H9 (cell line): ENCODE measurements at regions not wholly inside any gene's neighbourhood (a gene's known extent, or its start where the extent isn't known, plus 50 kb on each side); places are given as distances from the start of the nearest gene placed in this dataset.

Experiments used
- DNase-seq: peaks from one replicate; pipeline ENCODE4 v3.0.0-alpha.2; 2017
- H2AFZ ChIP-seq: one replicate; pipeline ENCODE4 v1.6.1; 2013; ENCODE audit warnings: mild to moderate bottlenecking, low read length, control low read depth, moderate library complexity
- H2AK5ac ChIP-seq: 2 replicates; pipeline ENCODE4 v1.6.1; 2013; ENCODE audit warnings: low read length, control low read depth, mixed read lengths; ENCODE audit not compliant: insufficient read length
- H2BK120ac ChIP-seq: one replicate; pipeline ENCODE4 v1.6.1; 2013; ENCODE audit warnings: low read depth, mild to moderate bottlenecking, low read length, control low read depth, inconsistent platforms; ENCODE audit not compliant: poor library complexity, severe bottlenecking
- H2BK12ac ChIP-seq: 2 replicates; pipeline ENCODE4 v1.6.1; 2013; ENCODE audit warnings: low read length, control low read depth, mixed read lengths, low read depth; ENCODE audit not compliant: insufficient read length
- H2BK15ac ChIP-seq: 2 replicates; pipeline ENCODE4 v1.6.1; 2013; ENCODE audit warnings: low read depth, low read length, control low read depth
- H2BK20ac ChIP-seq: one replicate; pipeline ENCODE4 v1.6.1; 2013; ENCODE audit warnings: low read depth, mild to moderate bottlenecking, low read length, control low read depth, inconsistent platforms; ENCODE audit not compliant: poor library complexity, severe bottlenecking
- H2BK5ac ChIP-seq: 2 replicates; pipeline ENCODE4 v1.6.1; 2013; ENCODE audit warnings: low read length, control low read depth, mixed read lengths; ENCODE audit not compliant: insufficient read length
- H3K14ac ChIP-seq: 2 replicates; pipeline ENCODE4 v1.6.1; 2013; ENCODE audit warnings: low read length, control low read depth; ENCODE audit not compliant: insufficient read depth
- H3K18ac ChIP-seq: 2 replicates; pipeline ENCODE4 v1.6.1; 2013; ENCODE audit warnings: low read depth, mild to moderate bottlenecking, mixed read lengths, low read length, control low read depth; ENCODE audit not compliant: insufficient read length
- H3K23ac ChIP-seq: 2 replicates; pipeline ENCODE4 v1.6.1; 2013; ENCODE audit warnings: low read length, control low read depth, mixed read lengths, low read depth; ENCODE audit not compliant: insufficient read length
- H3K23me2 ChIP-seq: 2 replicates; pipeline ENCODE4 v1.6.1; 2013; ENCODE audit warnings: low read depth, mild to moderate bottlenecking, mixed read lengths, low read length, control low read depth; ENCODE audit not compliant: insufficient read length, poor library complexity, severe bottlenecking
- H3K27ac ChIP-seq: 2 replicates; pipeline ENCODE4 v1.5.1; 2013; ENCODE audit warnings: low read length, control low read depth, mixed read lengths, low read depth; ENCODE audit not compliant: insufficient read length
- H3K27me3 ChIP-seq: 2 replicates; pipeline ENCODE4 v1.6.1; 2013; ENCODE audit warnings: low read length, control low read depth, inconsistent platforms; ENCODE audit not compliant: insufficient read depth
- H3K4ac ChIP-seq: 2 replicates; pipeline ENCODE4 v1.6.1; 2013; ENCODE audit warnings: low read depth, mild to moderate bottlenecking, control low read depth, inconsistent platforms, low read length, moderate library complexity
- H3K4me1 ChIP-seq: 2 replicates; pipeline ENCODE4 v1.6.1; 2013; ENCODE audit warnings: low read length, control low read depth, inconsistent platforms; ENCODE audit not compliant: insufficient read depth
- H3K4me2 ChIP-seq: 2 replicates; pipeline ENCODE4 v1.6.1; 2013; ENCODE audit warnings: low read length, control low read depth, mixed read lengths; ENCODE audit not compliant: insufficient read length, insufficient read depth
- H3K56ac ChIP-seq: 2 replicates; pipeline ENCODE4 v1.6.1; 2013; ENCODE audit warnings: low read depth, mild to moderate bottlenecking, mixed read lengths, low read length, control low read depth; ENCODE audit not compliant: insufficient read length
- H3K79me1 ChIP-seq: 2 replicates; pipeline ENCODE4 v1.6.1; 2013; ENCODE audit warnings: low read depth, mild to moderate bottlenecking, moderate library complexity, low read length, control low read depth, inconsistent platforms; ENCODE audit not compliant: insufficient read depth, poor library complexity, severe bottlenecking
- H3K79me2 ChIP-seq: 2 replicates; pipeline ENCODE4 v1.6.1; 2013; ENCODE audit warnings: low read length, control low read depth, inconsistent platforms; ENCODE audit not compliant: insufficient read depth
- H3K9ac ChIP-seq: 2 replicates; pipeline ENCODE4 v1.6.1; 2013; ENCODE audit warnings: low read length, control low read depth, mixed read lengths; ENCODE audit not compliant: insufficient read length; ENCODE audit errors: extremely low read depth
- H3K9me3 ChIP-seq: one replicate; pipeline ENCODE4 v1.6.1; 2013; ENCODE audit warnings: low read depth, low read length, inconsistent platforms; ENCODE audit not compliant: control insufficient read depth
- H3T11ph ChIP-seq: one replicate; pipeline ENCODE4 v1.6.1; 2013; ENCODE audit warnings: mild to moderate bottlenecking, low read length, control low read depth, inconsistent platforms
- H4K20me1 ChIP-seq: one replicate; pipeline ENCODE4 v1.6.1; 2013; ENCODE audit not compliant: control insufficient read depth, insufficient read length, insufficient read depth
- H4K5ac ChIP-seq: 2 replicates; pipeline ENCODE4 v1.6.1; 2013; ENCODE audit warnings: low read depth, mild to moderate bottlenecking, mixed read lengths, low read length, control low read depth; ENCODE audit not compliant: insufficient read length
- H4K8ac ChIP-seq: replicated peaks from 2 replicates; pipeline ENCODE4 v1.6.1; 2013; ENCODE audit warnings: low read length, control low read depth, mixed read lengths, low read depth; ENCODE audit not compliant: insufficient read length
- H4K91ac ChIP-seq: 2 replicates; pipeline ENCODE4 v1.6.1; 2013; ENCODE audit warnings: low read depth, mild to moderate bottlenecking, moderate library complexity, mixed read lengths, low read length, control low read depth; ENCODE audit not compliant: insufficient read length
- H3K27ac Mint-ChIP-seq, 3 experiments: 2 replicates in 2 of 3; 3 replicates in 1 of 3; pipeline ENCODE4 v1.8.0; 2020 to 2021; ENCODE audit warnings: mixed read lengths in 3 of 3, mild to moderate bottlenecking in 1 of 3, moderate library complexity in 1 of 3
- H3K27me3 Mint-ChIP-seq: 2 replicates; pipeline ENCODE4 v1.8.0; 2021; ENCODE audit warnings: low read depth, mild to moderate bottlenecking, moderate library complexity, mixed read lengths
- H3K36me3 Mint-ChIP-seq, 3 experiments: 2 replicates in 2 of 3; 3 replicates in 1 of 3; pipeline ENCODE4 v1.8.0; 2020 to 2021; ENCODE audit warnings: low read depth in 3 of 3, mixed read lengths in 3 of 3; ENCODE audit not compliant: insufficient read depth in 1 of 3
- H3K4me1 Mint-ChIP-seq, 2 experiments: 2 replicates each; pipeline ENCODE4 v1.8.0; 2020; ENCODE audit warnings: mixed read lengths in 2 of 2
- H3K4me3 Mint-ChIP-seq, 2 experiments: 2 replicates in 1 of 2; 3 replicates in 1 of 2; pipeline ENCODE4 v1.8.0; 2020 to 2021; ENCODE audit warnings: mild to moderate bottlenecking in 2 of 2, mixed read lengths in 2 of 2, moderate library complexity in 1 of 2
- H3K9me3 Mint-ChIP-seq, 2 experiments: 2 replicates in 1 of 2; 3 replicates in 1 of 2; pipeline ENCODE4 v1.8.0; 2020; ENCODE audit warnings: mild to moderate bottlenecking in 2 of 2, mixed read lengths in 2 of 2, moderate library complexity in 1 of 2
- WGBS: extraction: QIAGEN DNeasy Blood & Tissue Kit; methylation state at CpG from one replicate; pipeline ENCODE4 v1.1.7; 2013; ENCODE audit warnings: missing lambda C conversion rate, low lambda C conversion rate, mixed read lengths; ENCODE audit not compliant: insufficient read length; ENCODE audit errors: extremely low coverage; 5-methylcytosine and 5-hydroxymethylcytosine counted together
- TF ChIP-seq, protein P1 (sequence below): fragments of 200-600 bp; sonication (generic); conservative IDR thresholded peaks from 3 replicates; pipeline ENCODE4 v1.8.0; 2021; ENCODE audit warnings: antibody characterized with exemption, mild to moderate bottlenecking

DNA sequence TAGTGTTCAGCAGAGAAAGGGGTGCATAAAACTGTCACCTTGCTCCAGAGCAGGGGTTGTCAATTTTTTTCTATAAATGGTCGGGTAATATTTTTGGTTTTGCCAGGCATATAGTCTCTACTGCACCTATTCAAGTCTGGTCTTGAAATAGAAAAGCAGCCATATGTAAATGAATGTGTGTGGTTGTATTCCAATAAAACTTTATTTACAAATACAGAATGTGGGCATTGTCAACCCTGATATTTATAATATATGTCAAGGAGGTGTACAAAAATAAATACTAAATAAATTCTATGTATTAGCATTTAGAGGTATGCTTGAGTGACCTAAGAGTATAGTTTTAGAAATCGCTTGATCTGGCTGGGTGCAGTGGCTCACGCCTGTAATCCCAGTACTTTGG lies 97.6 kb upstream of the SPRY2 start:
- no peak overlapping the region for H3K9ac ChIP-seq
- H3K36me3 Mint-ChIP-seq = no peaks in the 10 kb centered on the region; a peak in 1 of 7 replicates
- DNase-seq = no peak
- H3K9me3 ChIP-seq = no peaks in the 10 kb centered on the region
- H3K18ac ChIP-seq = no peak overlapping the region
- H3K79me2 ChIP-seq = no peaks in the 10 kb centered on the region
- no peak overlapping the region for H3K4ac ChIP-seq
- no peak overlapping the region for H3K27ac ChIP-seq
- H2AK5ac ChIP-seq = no peak overlapping the region
- H3K4me2 ChIP-seq = no peak overlapping the region
- H3T11ph ChIP-seq = no peak overlapping the region
- no peaks in the 10 kb centered on the region for H3K79me1 ChIP-seq
- H3K23me2 ChIP-seq = no peaks in the 10 kb centered on the region
- H2BK20ac ChIP-seq = no peak overlapping the region
- no peaks in the 10 kb centered on the region for H3K4me1 ChIP-seq
- no peak overlapping the region for H2BK120ac ChIP-seq
- no peaks in the 10 kb centered on the region for H3K27me3 Mint-ChIP-seq
- H3K14ac ChIP-seq = no peak overlapping the region
- TF ChIP-seq, protein P1, sequence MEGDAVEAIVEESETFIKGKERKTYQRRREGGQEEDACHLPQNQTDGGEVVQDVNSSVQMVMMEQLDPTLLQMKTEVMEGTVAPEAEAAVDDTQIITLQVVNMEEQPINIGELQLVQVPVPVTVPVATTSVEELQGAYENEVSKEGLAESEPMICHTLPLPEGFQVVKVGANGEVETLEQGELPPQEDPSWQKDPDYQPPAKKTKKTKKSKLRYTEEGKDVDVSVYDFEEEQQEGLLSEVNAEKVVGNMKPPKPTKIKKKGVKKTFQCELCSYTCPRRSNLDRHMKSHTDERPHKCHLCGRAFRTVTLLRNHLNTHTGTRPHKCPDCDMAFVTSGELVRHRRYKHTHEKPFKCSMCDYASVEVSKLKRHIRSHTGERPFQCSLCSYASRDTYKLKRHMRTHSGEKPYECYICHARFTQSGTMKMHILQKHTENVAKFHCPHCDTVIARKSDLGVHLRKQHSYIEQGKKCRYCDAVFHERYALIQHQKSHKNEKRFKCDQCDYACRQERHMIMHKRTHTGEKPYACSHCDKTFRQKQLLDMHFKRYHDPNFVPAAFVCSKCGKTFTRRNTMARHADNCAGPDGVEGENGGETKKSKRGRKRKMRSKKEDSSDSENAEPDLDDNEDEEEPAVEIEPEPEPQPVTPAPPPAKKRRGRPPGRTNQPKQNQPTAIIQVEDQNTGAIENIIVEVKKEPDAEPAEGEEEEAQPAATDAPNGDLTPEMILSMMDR = no peak
- no peak overlapping the region for H3K56ac ChIP-seq
- H4K8ac ChIP-seq = no peak overlapping the region
- no peak overlapping the region for H2AFZ ChIP-seq
- no peak overlapping the region for H4K5ac ChIP-seq
- H2BK5ac ChIP-seq = no peak overlapping the region
- no peak overlapping the region for H3K4me3 Mint-ChIP-seq
- no peaks in the 10 kb centered on the region for H4K20me1 ChIP-seq
- H3K27me3 ChIP-seq = no peaks in the 10 kb centered on the region
- no peak overlapping the region for H2BK12ac ChIP-seq
- no peak overlapping the region for H3K27ac Mint-ChIP-seq
- no peaks in the 10 kb centered on the region for H3K9me3 Mint-ChIP-seq
- no peak overlapping the region for H3K23ac ChIP-seq
- H3K4me1 Mint-ChIP-seq = peaks cover 6 to 7% of the 10 kb centered on the region in 2 experiments
- no CpG with 5 or more reads among the region's 3 CpGs for WGBS
- H4K91ac ChIP-seq = no peak overlapping the region
- H2BK15ac ChIP-seq = no peak overlapping the region
